ENCODE measurements at regions not wholly inside any gene's neighbourhood (a gene's known extent, or its start where the extent isn't known, plus 50 kb on each side); places are given as distances from the start of the nearest gene placed in this dataset.

- Histone ChIP-seq H3K27ac (ENCODE audit: low read length in 2 of 2) (no peak overlapping the region), H3K9ac (ENCODE audit: low read length) (no peak overlapping the region), H3K4me2 (replicated peaks; ENCODE audit: low read depth, low read length, poor library complexity, severe bottlenecking) (no peak overlapping the region), H4K20me1 (ENCODE audit: control insufficient read depth, insufficient read depth, low read length, poor library complexity, severe bottlenecking) (no peaks in the 10 kb centered on the region), H3K4me3 (ENCODE audit: control extremely low read depth in 1 of 5, extremely low read depth in 1 of 5, insufficient read depth in 1 of 5, low read depth in 2 of 5, low read length in 4 of 5) (no peak overlapping the region), H2AFZ (ENCODE audit: insufficient read depth, low read depth, low read length, poor library complexity, severe bottlenecking) (no peak overlapping the region), H3K4me1 (ENCODE audit: control insufficient read depth in 2 of 2, insufficient read depth in 2 of 2, low read length in 2 of 2) (no peaks in the 10 kb centered on the region), H3K36me3 (replicated peaks in 1 of 2; ENCODE audit: control extremely low read depth in 1 of 2, control insufficient read depth in 1 of 2, extremely low read depth in 1 of 2, insufficient read depth in 2 of 2, low read length in 1 of 2) (no peaks in the 10 kb centered on the region), H3K9me3 (ENCODE audit: control extremely low read depth in 1 of 3, control insufficient read depth in 2 of 3, insufficient read depth in 1 of 3, low read length in 2 of 3) (no peaks in the 10 kb centered on the region), H3K79me2 (ENCODE audit: control insufficient read depth, insufficient read depth, low read length) (no peaks in the 10 kb centered on the region), H3K27me3 (replicated peaks in 1 of 4; ENCODE audit: control extremely low read depth in 1 of 4, control insufficient read depth in 3 of 4, insufficient read depth in 4 of 4, low read length in 3 of 4) (no peaks in the 10 kb centered on the region)
- Mint-ChIP-seq H3K4me1 (no peaks in the 10 kb centered on the region), H3K9me3 (ENCODE audit: insufficient read depth) (no peaks in the 10 kb centered on the region), H3K27me3 (peaks cover 3% of the 10 kb centered on the region), H3K4me3 (no peak overlapping the region), H3K27ac (no peak overlapping the region)
- ChIA-PET CTCF (no interaction called here), POLR2A (no interaction called here)
- ATAC-seq (ENCODE audit: low read depth) (no peak), DNase-seq (no peak)
- no peak for TF ChIP-seq CTCF (IDR thresholded peaks at IDR 0.05)
- no peak for TF ChIP-seq EZH2 (IDR thresholded peaks at IDR 0.05; ENCODE audit: borderline replicate concordance, insufficient read depth, low read depth, low read length, poor library complexity, severe bottlenecking)
- intact Hi-C loops (cut with micrococcal nuclease) = no loop called here
- no CpG with 5 or more reads among the region's 3 CpGs for WGBS (ENCODE audit: insufficient coverage)
Observed at GRCh38 chr2:147396890-147397289, 447.9 kb upstream of the ACVR2A start.

- no peak overlapping the region for H3K4me3 Mint-ChIP-seq
- CTCF ChIA-PET = no interaction called here
- no peaks in the 10 kb centered on the region for H3K9me3 Mint-ChIP-seq (ENCODE audit: insufficient read depth)
- Histone ChIP-seq H3K9me3 (ENCODE audit: control extremely low read depth in 1 of 3, control insufficient read depth in 2 of 3, insufficient read depth in 1 of 3, low read length in 2 of 3) (no peaks in the 10 kb centered on the region), H2AFZ (ENCODE audit: insufficient read depth, low read depth, low read length, poor library complexity, severe bottlenecking) (no peak overlapping the region), H3K79me2 (ENCODE audit: control insufficient read depth, insufficient read depth, low read length) (no peaks in the 10 kb centered on the region), H3K27me3 (replicated peaks in 1 of 4; ENCODE audit: control extremely low read depth in 1 of 4, control insufficient read depth in 3 of 4, insufficient read depth in 4 of 4, low read length in 3 of 4) (no peaks in the 10 kb centered on the region), H4K20me1 (ENCODE audit: control insufficient read depth, insufficient read depth, low read length, poor library complexity, severe bottlenecking) (no peaks in the 10 kb centered on the region), H3K27ac (ENCODE audit: low read length in 2 of 2) (no peak overlapping the region), H3K4me3 (ENCODE audit: control extremely low read depth in 1 of 5, extremely low read depth in 1 of 5, insufficient read depth in 1 of 5, low read depth in 2 of 5, low read length in 4 of 5) (no peak overlapping the region), H3K4me1 (ENCODE audit: control insufficient read depth in 2 of 2, insufficient read depth in 2 of 2, low read length in 2 of 2) (no peaks in the 10 kb centered on the region), H3K36me3 (replicated peaks in 1 of 2; ENCODE audit: control extremely low read depth in 1 of 2, control insufficient read depth in 1 of 2, extremely low read depth in 1 of 2, insufficient read depth in 2 of 2, low read length in 1 of 2) (no peaks in the 10 kb centered on the region), H3K4me2 (replicated peaks; ENCODE audit: low read depth, low read length, poor library complexity, severe bottlenecking) (no peak overlapping the region), H3K9ac (ENCODE audit: low read length) (no peak overlapping the region)
- TF ChIP-seq EZH2 (IDR thresholded peaks at IDR 0.05; ENCODE audit: borderline replicate concordance, insufficient read depth, low read depth, low read length, poor library complexity, severe bottlenecking) (no peak), CTCF (IDR thresholded peaks at IDR 0.05) (no peak)
- POLR2A ChIA-PET = no interaction called here
- H3K27ac Mint-ChIP-seq = no peak overlapping the region
- no peak for DNase-seq
- intact Hi-C loops (cut with micrococcal nuclease) = no loop called here
- H3K4me1 Mint-ChIP-seq = no peaks in the 10 kb centered on the region
- H3K27me3 Mint-ChIP-seq = no peaks in the 10 kb centered on the region
- ATAC-seq (ENCODE audit: low read depth) = no peak
Observed at GRCh38 chr2:147394179-147394790, 450.5 kb upstream of the ACVR2A start.
